ENCODE measurements at regions not wholly inside any gene's neighbourhood (a gene's known extent, or its start where the extent isn't known, plus 50 kb on each side); places are given as distances from the start of the nearest gene placed in this dataset.

DNA sequence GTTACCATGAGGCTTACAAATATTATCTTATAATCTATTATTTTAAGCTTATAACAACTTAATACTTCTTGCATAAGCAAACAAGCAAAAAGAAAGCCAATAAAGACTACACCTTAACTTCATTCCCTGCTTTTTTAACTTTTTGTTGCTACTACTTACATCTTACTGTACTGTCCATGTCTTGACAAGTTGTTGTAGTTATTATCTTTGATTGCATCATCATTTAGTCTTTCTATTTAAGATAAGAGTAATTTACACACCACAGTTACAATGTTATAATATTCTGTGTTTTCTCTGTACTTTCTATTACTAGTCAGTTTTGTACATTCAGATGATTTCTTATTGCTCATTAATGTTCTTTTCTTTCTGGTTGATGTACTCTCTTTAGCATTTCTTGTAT is 346.6 kb downstream of the SMARCA1 start:
- TF ChIP-seq, protein P1, sequence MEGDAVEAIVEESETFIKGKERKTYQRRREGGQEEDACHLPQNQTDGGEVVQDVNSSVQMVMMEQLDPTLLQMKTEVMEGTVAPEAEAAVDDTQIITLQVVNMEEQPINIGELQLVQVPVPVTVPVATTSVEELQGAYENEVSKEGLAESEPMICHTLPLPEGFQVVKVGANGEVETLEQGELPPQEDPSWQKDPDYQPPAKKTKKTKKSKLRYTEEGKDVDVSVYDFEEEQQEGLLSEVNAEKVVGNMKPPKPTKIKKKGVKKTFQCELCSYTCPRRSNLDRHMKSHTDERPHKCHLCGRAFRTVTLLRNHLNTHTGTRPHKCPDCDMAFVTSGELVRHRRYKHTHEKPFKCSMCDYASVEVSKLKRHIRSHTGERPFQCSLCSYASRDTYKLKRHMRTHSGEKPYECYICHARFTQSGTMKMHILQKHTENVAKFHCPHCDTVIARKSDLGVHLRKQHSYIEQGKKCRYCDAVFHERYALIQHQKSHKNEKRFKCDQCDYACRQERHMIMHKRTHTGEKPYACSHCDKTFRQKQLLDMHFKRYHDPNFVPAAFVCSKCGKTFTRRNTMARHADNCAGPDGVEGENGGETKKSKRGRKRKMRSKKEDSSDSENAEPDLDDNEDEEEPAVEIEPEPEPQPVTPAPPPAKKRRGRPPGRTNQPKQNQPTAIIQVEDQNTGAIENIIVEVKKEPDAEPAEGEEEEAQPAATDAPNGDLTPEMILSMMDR (IDR thresholded peaks at IDR 0.05; ENCODE audit: poor library complexity, severe bottlenecking): no peak
- TF ChIP-seq POLR2AphosphoS5 (IDR thresholded peaks at IDR 0.05) (no peak), RAD21 (conservative IDR thresholded peaks at IDR 0.05) (no peak), EP300 (conservative IDR thresholded peaks at IDR 0.05; ENCODE audit: poor library complexity, severe bottlenecking) (no peak), EZH2 (IDR thresholded peaks at IDR 0.05; ENCODE audit: borderline replicate concordance, insufficient read depth, low read length, poor library complexity, severe bottlenecking) (no peak)
- TF ChIP-seq, protein P2, sequence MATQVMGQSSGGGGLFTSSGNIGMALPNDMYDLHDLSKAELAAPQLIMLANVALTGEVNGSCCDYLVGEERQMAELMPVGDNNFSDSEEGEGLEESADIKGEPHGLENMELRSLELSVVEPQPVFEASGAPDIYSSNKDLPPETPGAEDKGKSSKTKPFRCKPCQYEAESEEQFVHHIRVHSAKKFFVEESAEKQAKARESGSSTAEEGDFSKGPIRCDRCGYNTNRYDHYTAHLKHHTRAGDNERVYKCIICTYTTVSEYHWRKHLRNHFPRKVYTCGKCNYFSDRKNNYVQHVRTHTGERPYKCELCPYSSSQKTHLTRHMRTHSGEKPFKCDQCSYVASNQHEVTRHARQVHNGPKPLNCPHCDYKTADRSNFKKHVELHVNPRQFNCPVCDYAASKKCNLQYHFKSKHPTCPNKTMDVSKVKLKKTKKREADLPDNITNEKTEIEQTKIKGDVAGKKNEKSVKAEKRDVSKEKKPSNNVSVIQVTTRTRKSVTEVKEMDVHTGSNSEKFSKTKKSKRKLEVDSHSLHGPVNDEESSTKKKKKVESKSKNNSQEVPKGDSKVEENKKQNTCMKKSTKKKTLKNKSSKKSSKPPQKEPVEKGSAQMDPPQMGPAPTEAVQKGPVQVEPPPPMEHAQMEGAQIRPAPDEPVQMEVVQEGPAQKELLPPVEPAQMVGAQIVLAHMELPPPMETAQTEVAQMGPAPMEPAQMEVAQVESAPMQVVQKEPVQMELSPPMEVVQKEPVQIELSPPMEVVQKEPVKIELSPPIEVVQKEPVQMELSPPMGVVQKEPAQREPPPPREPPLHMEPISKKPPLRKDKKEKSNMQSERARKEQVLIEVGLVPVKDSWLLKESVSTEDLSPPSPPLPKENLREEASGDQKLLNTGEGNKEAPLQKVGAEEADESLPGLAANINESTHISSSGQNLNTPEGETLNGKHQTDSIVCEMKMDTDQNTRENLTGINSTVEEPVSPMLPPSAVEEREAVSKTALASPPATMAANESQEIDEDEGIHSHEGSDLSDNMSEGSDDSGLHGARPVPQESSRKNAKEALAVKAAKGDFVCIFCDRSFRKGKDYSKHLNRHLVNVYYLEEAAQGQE (IDR thresholded peaks at IDR 0.05; ENCODE audit: borderline replicate concordance): no peak
